ENCODE measurements at regions not wholly inside any gene's neighbourhood (a gene's known extent, or its start where the extent isn't known, plus 50 kb on each side); places are given as distances from the start of the nearest gene placed in this dataset.

DNA sequence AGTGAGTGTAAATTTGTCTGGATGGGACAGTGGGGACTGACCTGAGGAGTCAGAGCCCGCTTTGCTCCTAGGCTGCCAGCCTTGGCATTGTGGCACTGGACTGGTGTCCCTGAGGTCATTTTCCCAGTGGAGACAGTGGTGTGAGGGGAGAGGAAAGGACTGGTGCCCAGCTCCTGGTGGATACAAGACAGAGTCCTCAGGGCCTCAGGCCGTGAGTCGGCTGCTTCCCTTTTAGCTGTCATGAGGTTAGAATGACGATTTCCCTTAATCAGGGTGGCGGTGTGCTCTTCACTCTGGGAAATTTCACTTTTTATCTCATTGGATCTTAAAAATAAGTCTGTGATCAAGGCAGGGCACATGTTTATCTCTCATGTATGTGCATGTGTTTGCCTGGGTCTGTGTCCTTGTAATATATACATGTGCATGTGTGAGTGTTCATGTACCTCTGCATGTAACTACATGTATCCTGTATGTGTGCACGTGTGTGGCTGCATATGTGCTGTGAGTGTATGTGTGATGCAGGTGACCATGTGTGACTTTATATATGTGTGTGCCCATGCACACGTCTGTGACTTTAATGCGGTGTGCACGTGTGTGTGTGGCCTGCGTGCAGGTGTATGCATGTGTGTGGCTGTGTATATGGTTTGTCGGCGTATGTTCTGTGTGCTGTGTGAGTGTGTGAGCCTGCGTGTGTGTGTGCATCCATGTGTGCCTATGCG lies 55.7 kb downstream of the GLI2 start:
- Histone ChIP-seq H3K4me1 (no peaks in the 10 kb centered on the region), H3K4me3 (no peak overlapping the region), H3K36me3 (no peaks in the 10 kb centered on the region), H3K27ac (no peak overlapping the region), H3K9me3 (no peaks in the 10 kb centered on the region), H3K27me3 (no peaks in the 10 kb centered on the region)
- TF ChIP-seq, protein P1, sequence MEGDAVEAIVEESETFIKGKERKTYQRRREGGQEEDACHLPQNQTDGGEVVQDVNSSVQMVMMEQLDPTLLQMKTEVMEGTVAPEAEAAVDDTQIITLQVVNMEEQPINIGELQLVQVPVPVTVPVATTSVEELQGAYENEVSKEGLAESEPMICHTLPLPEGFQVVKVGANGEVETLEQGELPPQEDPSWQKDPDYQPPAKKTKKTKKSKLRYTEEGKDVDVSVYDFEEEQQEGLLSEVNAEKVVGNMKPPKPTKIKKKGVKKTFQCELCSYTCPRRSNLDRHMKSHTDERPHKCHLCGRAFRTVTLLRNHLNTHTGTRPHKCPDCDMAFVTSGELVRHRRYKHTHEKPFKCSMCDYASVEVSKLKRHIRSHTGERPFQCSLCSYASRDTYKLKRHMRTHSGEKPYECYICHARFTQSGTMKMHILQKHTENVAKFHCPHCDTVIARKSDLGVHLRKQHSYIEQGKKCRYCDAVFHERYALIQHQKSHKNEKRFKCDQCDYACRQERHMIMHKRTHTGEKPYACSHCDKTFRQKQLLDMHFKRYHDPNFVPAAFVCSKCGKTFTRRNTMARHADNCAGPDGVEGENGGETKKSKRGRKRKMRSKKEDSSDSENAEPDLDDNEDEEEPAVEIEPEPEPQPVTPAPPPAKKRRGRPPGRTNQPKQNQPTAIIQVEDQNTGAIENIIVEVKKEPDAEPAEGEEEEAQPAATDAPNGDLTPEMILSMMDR (IDR thresholded peaks at IDR 0.05), result no peak
- TF ChIP-seq POLR2A (IDR thresholded peaks at IDR 0.05), result no peak
- no peak for TF ChIP-seq EP300 (IDR thresholded peaks at IDR 0.05)
- no peak for TF ChIP-seq POLR2AphosphoS5 (IDR thresholded peaks at IDR 0.05)
- no peak for DNase-seq
- no peak for ATAC-seq (ENCODE audit: low FRiP score in 2 of 2)
- 84 to 88% methylated on average over 14 of the region's 14 CpGs for WGBS, 2 donors

DNA sequence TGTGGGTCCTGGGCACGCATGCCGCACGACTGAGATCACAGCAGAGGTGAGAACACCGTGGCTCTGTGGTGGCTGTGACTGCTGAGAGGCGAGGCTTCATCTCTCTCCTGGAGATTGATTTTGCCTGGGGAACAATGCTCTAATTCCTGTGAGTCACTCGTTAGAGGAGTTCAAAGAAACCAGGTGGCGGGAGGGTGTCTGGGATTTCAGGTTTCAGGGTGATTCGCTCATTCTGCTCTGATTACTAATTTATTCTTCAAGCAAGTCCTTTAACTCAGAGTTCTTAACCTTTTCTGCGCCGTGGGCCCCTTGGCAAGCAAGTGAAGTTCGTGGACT lies 56.3 kb downstream of the GLI2 start:
- Histone ChIP-seq H3K4me3 (no peak overlapping the region), H3K4me1 (no peaks in the 10 kb centered on the region), H3K9me3 (no peaks in the 10 kb centered on the region), H3K27ac (no peak overlapping the region), H3K36me3 (no peaks in the 10 kb centered on the region), H3K27me3 (no peaks in the 10 kb centered on the region)
- ATAC-seq (ENCODE audit: low FRiP score in 2 of 2), result no peak
- 82 to 84% methylated on average over 10 to 11 of the region's 11 CpGs for WGBS, 2 donors
- TF ChIP-seq EP300 (IDR thresholded peaks at IDR 0.05), result no peak
- TF ChIP-seq POLR2AphosphoS5 (IDR thresholded peaks at IDR 0.05), result no peak
- TF ChIP-seq, protein P1 (IDR thresholded peaks at IDR 0.05), result no peak
- no peak for TF ChIP-seq POLR2A (IDR thresholded peaks at IDR 0.05)
- no peak for DNase-seq

DNA sequence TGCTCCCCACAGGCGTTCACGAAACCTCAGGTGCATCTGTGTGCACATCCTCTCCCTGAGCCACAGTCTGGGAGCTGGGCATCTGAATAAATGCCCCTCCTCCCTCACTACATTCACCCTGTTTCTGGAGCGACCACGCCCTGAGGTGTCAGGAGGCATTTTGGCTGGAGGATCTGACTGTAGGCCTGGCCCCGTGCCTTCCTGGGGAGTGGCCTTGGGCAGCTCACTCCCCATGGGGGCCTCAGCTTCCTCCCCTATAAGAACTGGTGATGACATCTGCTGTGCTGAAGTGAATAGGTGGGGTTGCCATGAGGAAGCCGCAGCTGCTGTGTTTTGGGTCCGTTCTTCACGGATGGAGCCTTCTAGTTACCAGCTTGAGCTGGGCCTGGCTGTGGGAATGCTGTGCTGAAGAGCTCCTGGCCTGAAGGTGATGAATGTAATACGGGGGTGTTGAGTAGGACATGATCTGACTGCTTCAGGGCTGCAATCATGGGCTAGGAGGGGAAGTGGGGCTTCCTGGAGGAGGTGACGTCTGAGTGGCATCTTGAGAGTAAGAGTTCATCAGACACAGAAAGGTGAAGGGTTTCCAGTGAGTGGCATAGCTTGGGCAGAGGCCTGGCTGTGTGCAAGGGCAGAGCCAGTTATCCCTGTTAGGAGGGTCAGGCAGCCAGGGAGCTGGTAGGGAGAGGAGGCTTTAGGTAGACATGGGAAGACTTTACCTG lies 58.2 kb downstream of the GLI2 start:
- WGBS, 2 donors, result 88 to 89% methylated on average over 7 to 10 of the region's 10 CpGs
- TF ChIP-seq, protein P1 (IDR thresholded peaks at IDR 0.05), result no peak
- TF ChIP-seq POLR2A (IDR thresholded peaks at IDR 0.05) (no peak), POLR2AphosphoS5 (IDR thresholded peaks at IDR 0.05) (no peak), EP300 (IDR thresholded peaks at IDR 0.05) (no peak)
- no peaks in the 10 kb centered on the region for H3K4me1 ChIP-seq
- H3K36me3 ChIP-seq, result no peaks in the 10 kb centered on the region
- DNase-seq, result no peak
- ATAC-seq (ENCODE audit: low FRiP score in 2 of 2), result peak in 1 of 2 donors; percentile 51
- H3K27ac ChIP-seq, result no peak overlapping the region
- no peaks in the 10 kb centered on the region for H3K9me3 ChIP-seq
- no peak overlapping the region for H3K4me3 ChIP-seq
- no peaks in the 10 kb centered on the region for H3K27me3 ChIP-seq

DNA sequence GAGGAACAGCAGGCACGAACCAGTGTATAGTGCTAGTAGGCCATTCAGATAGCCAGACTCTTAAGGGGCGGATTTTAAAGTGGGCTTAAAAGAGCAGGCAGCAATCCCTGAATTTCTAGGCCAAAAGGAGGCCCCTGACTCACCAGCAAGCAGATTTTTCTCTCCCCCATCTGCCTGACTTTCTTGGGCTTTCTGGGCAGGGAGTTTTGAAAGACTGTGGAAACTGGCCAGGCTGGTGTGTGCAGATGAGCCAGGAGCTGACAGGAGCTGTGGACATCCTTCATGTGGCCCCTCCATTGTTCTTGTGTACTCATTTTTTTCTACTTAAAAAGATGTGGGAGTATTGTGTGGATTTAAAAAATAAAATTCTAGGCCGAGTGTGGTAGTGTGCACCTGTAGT lies 59.0 kb downstream of the GLI2 start:
- Histone ChIP-seq H3K9me3 (no peaks in the 10 kb centered on the region), H3K4me1 (no peaks in the 10 kb centered on the region), H3K36me3 (no peaks in the 10 kb centered on the region), H3K27me3 (no peaks in the 10 kb centered on the region), H3K27ac (no peak overlapping the region), H3K4me3 (no peak overlapping the region)
- 54 to 83% methylated on average over 3 of the region's 3 CpGs for WGBS, 2 donors
- TF ChIP-seq POLR2A (IDR thresholded peaks at IDR 0.05), result no peak
- TF ChIP-seq POLR2AphosphoS5 (IDR thresholded peaks at IDR 0.05), result no peak
- TF ChIP-seq, protein P1 (IDR thresholded peaks at IDR 0.05), result no peak
- no peak for TF ChIP-seq EP300 (IDR thresholded peaks at IDR 0.05)
- DNase-seq (no peak), ATAC-seq (ENCODE audit: low FRiP score in 2 of 2) (no peak)

Data from upper lobe of left lung (tissue), 6 donors.